ENCODE measurements at regions not wholly inside any gene's neighbourhood (a gene's known extent, or its start where the extent isn't known, plus 50 kb on each side); places are given as distances from the start of the nearest gene placed in this dataset.
"Not testable (repeated sequence)": the region's sequence is repeated elsewhere in the genome, so short reads cannot be mapped to it uniquely, and the experiment has no call there.

- DNase-seq (ENCODE audit: low read depth in 2 of 2) = no peak
Observed at GRCh38 chr20:12946789-12947188, 62.0 kb upstream of the SPTLC3 start.

GRCh38 chr20:12947691-12948090 lies 61.1 kb upstream of the SPTLC3 start:
- DNase-seq (ENCODE audit: low read depth in 2 of 2) = no peak

GRCh38 chr20:12949429-12949980 lies 59.3 kb upstream of the SPTLC3 start:
- DNase-seq (ENCODE audit: low read depth in 2 of 2) = no peak

- DNase-seq (ENCODE audit: low read depth in 2 of 2) = not testable (repeated sequence)
Observed at GRCh38 chr20:12954254-12954653, 54.5 kb upstream of the SPTLC3 start.

GRCh38 chr20:12955611-12956010 lies 53.2 kb upstream of the SPTLC3 start:
- no peak for DNase-seq (ENCODE audit: low read depth in 2 of 2)

GRCh38 chr20:12956303-12956702 lies 52.5 kb upstream of the SPTLC3 start:
- DNase-seq (ENCODE audit: low read depth in 2 of 2) = no peak

- DNase-seq (ENCODE audit: low read depth in 2 of 2) = no peak
Observed at GRCh38 chr20:12957968-12958367, 50.8 kb upstream of the SPTLC3 start.

Data from stimulated activated CD4-positive, alpha-beta T cell treated with anti-CD3 and anti-CD28 coated beads, Interleukin-12 subunit alpha, Interleukin-12 subunit beta, amount 100 ng/mL, for 24 hours (primary cell).